GM12891 (cell line): ENCODE measurements at regions not wholly inside any gene's neighbourhood (a gene's known extent, or its start where the extent isn't known, plus 50 kb on each side); places are given as distances from the start of the nearest gene placed in this dataset.

Source experiments
- POLR2A ChIP-seq: IDR thresholded peaks from 2 replicates; pipeline ENCODE4 v1.6.1; 2011; ENCODE audit warnings: low read depth, low read length, control low read depth
- POLR2AphosphoS5 ChIP-seq: IDR thresholded peaks from 2 replicates; pipeline ENCODE4 v1.6.1; 2011; ENCODE audit warnings: low read depth, low read length, control low read depth
- POU2F2 ChIP-seq: IDR thresholded peaks from 2 replicates; pipeline ENCODE4 v1.6.1; 2011; ENCODE audit warnings: low read depth, mild to moderate bottlenecking, control low read depth, low read length, moderate library complexity
- SPI1 ChIP-seq: IDR thresholded peaks from 2 replicates; pipeline ENCODE4 v1.6.1; 2011; ENCODE audit warnings: low read depth, low read length, control low read depth
- TAF1 ChIP-seq: IDR thresholded peaks from 2 replicates; pipeline ENCODE4 v1.6.1; 2011; ENCODE audit warnings: low read depth, low read length, control low read depth

DNA sequence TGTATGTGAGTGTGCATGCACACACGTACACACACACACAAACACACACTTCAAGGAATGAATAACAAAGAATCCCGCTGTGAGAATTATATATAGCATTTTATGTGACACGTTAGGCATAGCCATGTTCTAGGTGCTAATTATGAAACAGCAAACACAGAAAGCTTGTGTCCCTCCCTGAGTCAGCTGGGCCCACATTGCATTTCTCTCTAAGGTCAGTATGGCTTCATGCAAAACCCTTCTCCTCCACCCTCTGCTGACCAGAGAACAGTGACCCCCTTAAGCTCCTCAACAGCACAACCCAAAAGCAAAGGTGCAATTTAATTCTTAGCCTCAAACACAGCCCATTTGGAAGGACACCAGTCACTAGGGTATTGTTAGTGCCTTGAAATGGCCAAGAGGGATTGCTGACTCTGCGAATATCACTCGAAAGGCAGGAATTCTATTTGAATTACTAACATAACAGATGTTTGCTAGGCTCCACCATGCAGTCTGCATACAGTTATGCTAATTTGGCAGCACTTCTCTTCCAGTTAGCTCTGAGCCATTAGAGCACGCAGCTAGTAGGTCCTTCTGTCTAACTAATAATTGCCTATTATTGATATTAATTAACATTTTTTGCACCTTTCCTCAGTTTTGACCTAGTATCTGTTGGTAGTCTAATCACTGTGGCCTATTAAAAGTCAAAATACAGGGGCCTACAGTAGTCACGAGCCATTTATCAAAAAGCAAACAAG is 149.0 kb downstream of the LNPK start:
- TF ChIP-seq POLR2AphosphoS5 (no peak), POLR2A (no peak), TAF1 (no peak), SPI1 (no peak), POU2F2 (no peak)
